ENCODE measurements at regions not wholly inside any gene's neighbourhood (a gene's known extent, or its start where the extent isn't known, plus 50 kb on each side); places are given as distances from the start of the nearest gene placed in this dataset.
"Not testable (repeated sequence)": the region's sequence is repeated elsewhere in the genome, so short reads cannot be mapped to it uniquely, and the experiment has no call there.

GRCh38 chr2:107719141-107719540 is 107.6 kb upstream of the RGPD4 start:
- DNase-seq: no peak
- H3K27me3 ChIP-seq (ENCODE audit: control insufficient read depth, insufficient read depth, low read length): no peaks in the 10 kb centered on the region
- H3K4me3 ChIP-seq (ENCODE audit: insufficient read depth, low read depth, low read length): no peak overlapping the region
- no peaks in the 10 kb centered on the region for H3K36me3 ChIP-seq (replicated peaks; ENCODE audit: control insufficient read depth, insufficient read depth, low read length)

DNA sequence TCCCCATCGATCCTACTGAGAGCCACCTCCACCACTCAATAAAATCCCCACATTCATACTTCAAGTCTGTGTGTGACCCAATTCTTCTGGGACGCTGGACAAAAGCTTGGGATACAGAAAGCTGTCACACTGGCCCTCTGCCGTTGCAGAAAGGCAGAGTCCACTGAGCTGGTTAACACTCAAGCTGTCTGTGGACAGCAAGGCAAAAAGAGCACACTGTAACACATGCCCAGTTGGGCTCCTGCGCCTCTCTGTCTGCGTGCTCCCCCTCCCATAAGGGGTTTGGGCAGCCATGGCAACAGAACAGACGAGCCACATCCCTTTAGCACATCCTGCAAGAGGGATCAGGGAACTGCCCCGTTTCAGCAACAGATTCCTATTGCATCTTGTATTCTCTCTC is 106.9 kb upstream of the RGPD4 start:
- Histone ChIP-seq H3K36me3 (replicated peaks; ENCODE audit: control insufficient read depth, insufficient read depth, low read length) (no peaks in the 10 kb centered on the region), H3K27me3 (ENCODE audit: control insufficient read depth, insufficient read depth, low read length) (no peaks in the 10 kb centered on the region), H3K4me3 (ENCODE audit: insufficient read depth, low read depth, low read length) (no peak overlapping the region)
- no peak for DNase-seq

DNA sequence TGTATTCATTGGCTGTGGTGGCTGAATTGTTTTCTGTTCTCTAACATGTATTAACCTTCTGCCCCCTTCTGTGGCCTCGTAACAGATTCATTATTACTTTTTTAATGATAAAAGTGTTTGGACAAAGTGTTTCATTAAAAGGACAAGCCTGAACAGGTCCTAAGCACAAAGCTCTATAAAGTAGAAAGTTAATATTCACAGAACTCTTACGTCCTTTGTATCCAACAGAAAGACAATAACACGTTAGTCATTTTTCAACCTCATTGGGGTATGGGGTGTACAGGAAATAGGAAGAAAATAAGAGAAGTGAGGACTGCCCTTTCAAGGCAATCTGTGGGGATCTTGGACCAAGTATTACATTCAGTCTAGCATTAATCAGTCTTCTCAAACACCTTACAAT is 105.5 kb upstream of the RGPD4 start:
- DNase-seq: no peak
- H3K36me3 ChIP-seq (replicated peaks; ENCODE audit: control insufficient read depth, insufficient read depth, low read length): no peaks in the 10 kb centered on the region
- no peaks in the 10 kb centered on the region for H3K27me3 ChIP-seq (ENCODE audit: control insufficient read depth, insufficient read depth, low read length)
- no peak overlapping the region for H3K4me3 ChIP-seq (ENCODE audit: insufficient read depth, low read depth, low read length)

- Histone ChIP-seq H3K27me3 (ENCODE audit: control insufficient read depth, insufficient read depth, low read length) (no peaks in the 10 kb centered on the region), H3K36me3 (replicated peaks; ENCODE audit: control insufficient read depth, insufficient read depth, low read length) (no peaks in the 10 kb centered on the region), H3K4me3 (ENCODE audit: insufficient read depth, low read depth, low read length) (no peak overlapping the region)
- no peak for DNase-seq
Measured at GRCh38 chr2:107721586-107721985, 105.1 kb upstream of the RGPD4 start.

- H3K27me3 ChIP-seq (ENCODE audit: control insufficient read depth, insufficient read depth, low read length): not testable (repeated sequence)
Measured at GRCh38 chr2:107725824-107726223, 100.9 kb upstream of the RGPD4 start.

DNA sequence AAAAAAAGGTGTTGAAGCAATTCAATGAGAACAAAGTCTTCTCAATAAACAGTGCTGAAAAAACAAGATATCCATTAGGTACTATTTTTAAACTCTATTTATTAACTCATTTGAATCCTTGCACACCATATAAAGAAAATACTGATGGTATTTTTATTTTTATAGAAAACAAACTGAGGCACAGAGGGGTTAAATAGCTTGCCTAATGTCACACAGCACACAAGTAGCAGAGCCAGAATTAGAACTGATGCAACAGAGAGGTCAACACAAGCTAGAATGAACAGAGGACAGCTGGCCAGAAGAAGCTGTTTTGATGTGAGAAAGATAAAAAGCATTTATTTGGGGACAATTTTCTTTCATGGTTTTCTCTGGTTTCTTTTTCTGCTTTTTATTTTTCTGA is 99.4 kb upstream of the RGPD4 start:
- DNase-seq: no peak
- Histone ChIP-seq H3K27me3 (ENCODE audit: control insufficient read depth, insufficient read depth, low read length) (no peaks in the 10 kb centered on the region), H3K4me3 (ENCODE audit: insufficient read depth, low read depth, low read length) (no peak overlapping the region), H3K36me3 (replicated peaks; ENCODE audit: control insufficient read depth, insufficient read depth, low read length) (no peaks in the 10 kb centered on the region)

More at GRCh38 chr2:107725824-107726223, 100.9 kb upstream of the RGPD4 start:
- not testable (repeated sequence) for H3K36me3 ChIP-seq (replicated peaks; ENCODE audit: control insufficient read depth, insufficient read depth, low read length); DNase-seq; H3K4me3 ChIP-seq (ENCODE audit: insufficient read depth, low read depth, low read length)

GRCh38 chr2:107728586-107728985 is 98.1 kb upstream of the RGPD4 start:
- no peak for DNase-seq
- H3K36me3 ChIP-seq (replicated peaks; ENCODE audit: control insufficient read depth, insufficient read depth, low read length): no peaks in the 10 kb centered on the region
- H3K27me3 ChIP-seq (ENCODE audit: control insufficient read depth, insufficient read depth, low read length): no peaks in the 10 kb centered on the region
- H3K4me3 ChIP-seq (ENCODE audit: insufficient read depth, low read depth, low read length): no peak overlapping the region

DNA sequence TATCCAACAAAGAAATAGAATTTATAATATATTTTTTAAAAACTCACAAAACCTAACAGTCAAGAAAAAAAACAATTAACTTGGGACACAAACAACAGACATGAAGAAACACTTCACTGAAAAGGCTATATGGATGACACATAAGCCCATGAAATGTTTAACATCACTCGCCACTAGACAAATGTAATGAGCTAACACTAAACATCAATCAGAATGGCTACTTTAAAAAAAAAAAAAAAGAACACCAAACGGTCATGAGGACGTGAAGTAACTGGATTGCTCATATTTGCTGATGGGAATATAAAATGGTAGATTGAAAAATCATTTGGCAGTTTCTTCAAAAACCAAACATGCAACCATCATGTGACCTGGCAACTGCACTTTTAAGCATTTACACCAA is 97.3 kb upstream of the RGPD4 start:
- Histone ChIP-seq H3K27me3 (ENCODE audit: control insufficient read depth, insufficient read depth, low read length) (no peaks in the 10 kb centered on the region), H3K4me3 (ENCODE audit: insufficient read depth, low read depth, low read length) (no peak overlapping the region), H3K36me3 (replicated peaks; ENCODE audit: control insufficient read depth, insufficient read depth, low read length) (no peaks in the 10 kb centered on the region)
- DNase-seq: no peak

- no peak for DNase-seq
- no peaks in the 10 kb centered on the region for H3K27me3 ChIP-seq (ENCODE audit: control insufficient read depth, insufficient read depth, low read length)
- H3K36me3 ChIP-seq (replicated peaks; ENCODE audit: control insufficient read depth, insufficient read depth, low read length): no peaks in the 10 kb centered on the region
- no peak overlapping the region for H3K4me3 ChIP-seq (ENCODE audit: insufficient read depth, low read depth, low read length)
Measured at GRCh38 chr2:107730898-107731297, 95.8 kb upstream of the RGPD4 start.

GRCh38 chr2:107731435-107731834 is 95.3 kb upstream of the RGPD4 start:
- H3K36me3 ChIP-seq (replicated peaks; ENCODE audit: control insufficient read depth, insufficient read depth, low read length): no peaks in the 10 kb centered on the region
- no peak for DNase-seq
- no peaks in the 10 kb centered on the region for H3K27me3 ChIP-seq (ENCODE audit: control insufficient read depth, insufficient read depth, low read length)
- no peak overlapping the region for H3K4me3 ChIP-seq (ENCODE audit: insufficient read depth, low read depth, low read length)

GRCh38 chr2:107735201-107735600 is 91.5 kb upstream of the RGPD4 start:
- H3K4me3 ChIP-seq (ENCODE audit: insufficient read depth, low read depth, low read length): no peak overlapping the region
- no peak for DNase-seq
- no peaks in the 10 kb centered on the region for H3K36me3 ChIP-seq (replicated peaks; ENCODE audit: control insufficient read depth, insufficient read depth, low read length)
- H3K27me3 ChIP-seq (ENCODE audit: control insufficient read depth, insufficient read depth, low read length): no peaks in the 10 kb centered on the region

GRCh38 chr2:107737756-107738155 is 88.9 kb upstream of the RGPD4 start:
- H3K4me3 ChIP-seq (ENCODE audit: insufficient read depth, low read depth, low read length): no peak overlapping the region
- H3K27me3 ChIP-seq (ENCODE audit: control insufficient read depth, insufficient read depth, low read length): no peaks in the 10 kb centered on the region
- no peaks in the 10 kb centered on the region for H3K36me3 ChIP-seq (replicated peaks; ENCODE audit: control insufficient read depth, insufficient read depth, low read length)
- no peak for DNase-seq

GRCh38 chr2:107738266-107738665 is 88.4 kb upstream of the RGPD4 start:
- no peaks in the 10 kb centered on the region for H3K36me3 ChIP-seq (replicated peaks; ENCODE audit: control insufficient read depth, insufficient read depth, low read length)
- no peaks in the 10 kb centered on the region for H3K27me3 ChIP-seq (ENCODE audit: control insufficient read depth, insufficient read depth, low read length)
- H3K4me3 ChIP-seq (ENCODE audit: insufficient read depth, low read depth, low read length): no peak overlapping the region
- DNase-seq: no peak

DNA sequence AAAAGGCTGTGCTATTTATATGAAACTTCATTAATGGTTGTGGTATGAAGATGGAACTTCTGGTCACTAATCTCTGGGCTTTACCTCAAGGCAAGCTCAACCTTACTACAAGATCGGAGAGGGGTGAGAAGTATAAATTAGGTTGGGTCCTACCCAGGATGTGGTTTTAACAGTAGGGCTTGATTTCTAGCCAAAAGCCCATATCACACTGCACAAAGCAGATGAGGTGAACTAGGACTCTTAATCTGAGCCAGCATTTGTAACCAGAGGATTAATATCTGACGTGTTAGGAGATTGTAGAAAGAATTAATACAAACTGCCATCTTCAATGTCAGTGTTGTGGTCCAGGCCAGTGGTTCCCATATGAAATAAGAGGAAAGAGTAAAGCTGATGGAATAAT is 86.4 kb upstream of the RGPD4 start:
- Histone ChIP-seq H3K4me3 (ENCODE audit: insufficient read depth, low read depth, low read length) (no peak overlapping the region), H3K36me3 (replicated peaks; ENCODE audit: control insufficient read depth, insufficient read depth, low read length) (no peaks in the 10 kb centered on the region), H3K27me3 (ENCODE audit: control insufficient read depth, insufficient read depth, low read length) (no peaks in the 10 kb centered on the region)
- DNase-seq: no peak

DNA sequence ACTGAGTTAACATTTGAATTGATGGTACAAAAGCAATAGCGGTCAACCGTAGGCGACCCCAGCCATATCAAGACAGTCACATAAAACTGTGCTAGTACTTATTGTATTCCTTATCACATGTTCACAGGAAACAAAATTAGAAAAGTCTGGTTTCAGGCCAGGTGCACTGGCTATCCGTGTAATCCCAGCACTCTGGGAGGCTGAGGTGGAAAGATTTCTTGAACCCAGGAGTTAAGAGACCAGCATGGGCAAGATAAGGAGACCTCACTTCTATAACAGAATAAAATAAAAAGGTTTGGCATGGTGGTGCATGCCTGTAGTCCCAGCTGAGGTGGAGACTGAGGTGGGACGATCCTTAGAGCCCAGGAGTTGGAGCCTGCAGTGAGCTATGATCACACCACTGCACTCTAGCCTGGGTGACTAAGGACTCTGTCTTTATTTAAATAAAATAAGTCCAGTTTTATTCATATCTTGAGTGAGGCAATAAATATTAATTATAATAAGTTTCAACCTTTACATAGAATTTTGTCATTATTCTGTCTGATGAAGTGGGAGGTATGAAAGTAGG is 84.1 kb upstream of the RGPD4 start:
- H3K36me3 ChIP-seq (replicated peaks; ENCODE audit: control insufficient read depth, insufficient read depth, low read length): no peaks in the 10 kb centered on the region
- H3K4me3 ChIP-seq (ENCODE audit: insufficient read depth, low read depth, low read length): no peak overlapping the region
- H3K27me3 ChIP-seq (ENCODE audit: control insufficient read depth, insufficient read depth, low read length): no peaks in the 10 kb centered on the region
- DNase-seq: no peak

DNA sequence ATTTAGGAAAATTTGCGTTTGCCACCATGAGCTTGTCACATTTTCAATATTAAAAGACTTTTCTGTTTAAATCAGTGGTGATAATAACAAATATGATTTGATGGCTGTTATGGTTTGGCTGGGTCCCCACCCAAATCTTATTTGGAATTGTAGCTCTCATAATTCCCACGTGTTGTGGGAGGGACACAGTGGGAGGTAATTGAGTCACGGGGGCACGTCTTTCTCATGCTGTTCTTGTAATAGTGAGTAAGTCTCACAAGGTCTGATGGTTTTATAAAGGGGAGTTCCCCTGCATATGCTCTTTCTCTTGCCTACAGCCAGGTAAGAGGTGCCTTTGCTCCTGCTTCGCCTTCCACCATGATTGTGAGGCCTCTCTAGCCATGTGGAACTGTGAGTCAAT is 83.4 kb upstream of the RGPD4 start:
- no peaks in the 10 kb centered on the region for H3K27me3 ChIP-seq (ENCODE audit: control insufficient read depth, insufficient read depth, low read length)
- H3K36me3 ChIP-seq (replicated peaks; ENCODE audit: control insufficient read depth, insufficient read depth, low read length): no peaks in the 10 kb centered on the region
- no peak overlapping the region for H3K4me3 ChIP-seq (ENCODE audit: insufficient read depth, low read depth, low read length)
- no peak for DNase-seq
